DND-41 (cell line): ENCODE measurements at regions not wholly inside any gene's neighbourhood (a gene's known extent, or its start where the extent isn't known, plus 50 kb on each side); places are given as distances from the start of the nearest gene placed in this dataset.

ENCODE experiments used
- EZH2 ChIP-seq: IDR thresholded peaks from 3 replicates; pipeline ENCODE4 v1.6.1; 2012; ENCODE audit warnings: borderline replicate concordance, low read depth, mild to moderate bottlenecking, moderate library complexity, low read length, inconsistent platforms; ENCODE audit not compliant: severe bottlenecking
- TF ChIP-seq, protein P1 (sequence below): IDR thresholded peaks from 2 replicates; pipeline ENCODE4 v1.5.1; 2012; ENCODE audit warnings: borderline replicate concordance, low read length, moderate library complexity, mild to moderate bottlenecking; ENCODE audit not compliant: poor library complexity, severe bottlenecking; ENCODE audit errors: extremely low read depth

DNA sequence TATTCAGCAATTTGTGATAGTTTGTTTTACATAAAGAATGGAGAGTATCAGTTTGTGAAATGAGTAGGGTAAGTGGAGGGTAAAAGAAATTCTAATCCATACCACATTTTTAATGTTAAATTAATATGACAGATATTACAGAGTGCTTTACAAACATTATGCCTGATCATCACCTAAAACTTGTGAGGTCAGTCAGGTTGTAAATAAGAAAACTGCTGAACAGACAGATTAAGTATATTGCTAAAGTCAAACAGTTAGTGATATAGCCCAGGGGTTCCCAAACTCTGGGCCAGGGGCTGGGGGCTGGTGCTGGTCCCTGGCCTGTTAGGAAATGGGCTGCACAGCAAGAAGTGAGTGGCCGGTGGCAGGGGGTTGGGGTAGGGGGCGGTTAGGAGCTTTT is 273.6 kb downstream of the TRAM1L1 start:
- no peak for TF ChIP-seq EZH2
- TF ChIP-seq, protein P1, sequence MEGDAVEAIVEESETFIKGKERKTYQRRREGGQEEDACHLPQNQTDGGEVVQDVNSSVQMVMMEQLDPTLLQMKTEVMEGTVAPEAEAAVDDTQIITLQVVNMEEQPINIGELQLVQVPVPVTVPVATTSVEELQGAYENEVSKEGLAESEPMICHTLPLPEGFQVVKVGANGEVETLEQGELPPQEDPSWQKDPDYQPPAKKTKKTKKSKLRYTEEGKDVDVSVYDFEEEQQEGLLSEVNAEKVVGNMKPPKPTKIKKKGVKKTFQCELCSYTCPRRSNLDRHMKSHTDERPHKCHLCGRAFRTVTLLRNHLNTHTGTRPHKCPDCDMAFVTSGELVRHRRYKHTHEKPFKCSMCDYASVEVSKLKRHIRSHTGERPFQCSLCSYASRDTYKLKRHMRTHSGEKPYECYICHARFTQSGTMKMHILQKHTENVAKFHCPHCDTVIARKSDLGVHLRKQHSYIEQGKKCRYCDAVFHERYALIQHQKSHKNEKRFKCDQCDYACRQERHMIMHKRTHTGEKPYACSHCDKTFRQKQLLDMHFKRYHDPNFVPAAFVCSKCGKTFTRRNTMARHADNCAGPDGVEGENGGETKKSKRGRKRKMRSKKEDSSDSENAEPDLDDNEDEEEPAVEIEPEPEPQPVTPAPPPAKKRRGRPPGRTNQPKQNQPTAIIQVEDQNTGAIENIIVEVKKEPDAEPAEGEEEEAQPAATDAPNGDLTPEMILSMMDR, result no peak
